Pancreas (tissue), 10 donors: ENCODE measurements at regions not wholly inside any gene's neighbourhood (a gene's known extent, or its start where the extent isn't known, plus 50 kb on each side); places are given as distances from the start of the nearest gene placed in this dataset.

Source experiments
- ATAC-seq, 4 donors: fragments of 200-7000 bp; cut with Tn5 transposase; one replicate each; pipeline versions ENCODE4 v1.8.0 to v1.9.1; 2020; ENCODE audit warnings: mild to moderate bottlenecking in 4 of 4, moderate library complexity in 4 of 4
- DNase-seq, 6 donors: peaks; one replicate each; pipeline ENCODE4 v3.0.0-alpha.2; 2020
- FAIRE-seq: peaks from 2 replicates; lab custom pipeline; 2012; peaks lifted over from hg19 to GRCh38; lab: Jason Lieb, UNC
- H3K27ac ChIP-seq, 4 donors: fragments of 200-600 bp; sonication (generic); 1 replicate in 3 of 4; 2 replicates in 1 of 4; pipeline versions ENCODE4 v1.5.0 to v1.8.0; 2020
- H3K27me3 ChIP-seq, 4 donors: fragments of 200-600 bp; one replicate each; pipeline ENCODE4 v1.8.0; 2021
- H3K36me3 ChIP-seq, 3 donors: fragments of 200-600 bp; sonication (generic) in 1 of 3; one replicate each; pipeline versions ENCODE4 v1.5.0 to v1.8.0; 2020 to 2021
- H3K4me1 ChIP-seq, 3 donors: fragments of 200-600 bp; one replicate each; pipeline ENCODE4 v1.8.0; 2021
- H3K4me3 ChIP-seq, 4 donors: fragments of 200-600 bp; sonication (generic) in 2 of 4; one replicate each; pipeline versions ENCODE4 v1.5.0 to v1.8.0; 2020 to 2021
- H3K9me3 ChIP-seq, 4 donors: fragments of 200-600 bp; one replicate each; pipeline ENCODE4 v1.8.0; 2021
- CTCF ChIP-seq, 4 donors: fragments of 200-600 bp; sonication (generic) in 3 of 4; IDR thresholded peaks; one replicate each; pipeline versions ENCODE4 v1.5.0 to v1.8.0; 2021; ENCODE audit warnings: antibody characterized with exemption in 4 of 4
- WGBS, 2 donors: extraction: QIAGEN DNeasy Blood & Tissue Kit; methylation state at CpG; one replicate each; pipeline ENCODE4 v1.1.7; 2013; 5-methylcytosine and 5-hydroxymethylcytosine counted together
- intact Hi-C, 3 donors: fragments of 100-400 bp; cut with DNase I; formaldehyde crosslinking; loops; one replicate each; pipeline versions ENCODE4 v1.11.1 to v1.14.2; 2022
- donor health status: healthy with polysubstance abuse.
- donor health status: DM: no; HTN: no; CAD: no; lungs with moderate emphysema.
- donor health status: DM: no; HTN: no; CAD: no.
- donor health status: control.
- donor health status: control.
- donor health status: Bipolar disorder and iron deficiency.
- donor health status: DM: yes; HTN: yes; CAD: no.
- donor health status: DM: no; HTN: no; CAD: no.
- donor health status: DM: no; HTN: no; CAD: no.
- donor health status: DM: yes; HTN: yes; CAD: no.

- 35 to 39% methylated on average over 10 of the region's 10 CpGs for WGBS, 2 donors
Observed at GRCh38 chr7:21044913-21045568, 258.4 kb upstream of the SP8 start.

GRCh38 chr7:21051865-21052264 is 265.2 kb upstream of the SP8 start:
- H3K4me3 ChIP-seq: no peak overlapping the region
- WGBS, 2 donors: 74 to 84% methylated on average over 3 of the region's 3 CpGs
- no peaks in the 10 kb centered on the region for H3K4me1 ChIP-seq
- no peak for TF ChIP-seq CTCF (IDR thresholded peaks at IDR 0.05)
- FAIRE-seq (no peak), DNase-seq (no peak), ATAC-seq (no peak)
- no peaks in the 10 kb centered on the region for H3K9me3 ChIP-seq
- no peaks in the 10 kb centered on the region for H3K36me3 ChIP-seq
- no peaks in the 10 kb centered on the region for H3K27me3 ChIP-seq
- intact Hi-C loops: no loop called here
- no peak overlapping the region for H3K27ac ChIP-seq

More at GRCh38 chr7:21044913-21045568, 258.4 kb upstream of the SP8 start:
- intact Hi-C loops: no loop called here
- Histone ChIP-seq H3K9me3 (no peaks in the 10 kb centered on the region), H3K36me3 (no peaks in the 10 kb centered on the region), H3K4me1 (no peaks in the 10 kb centered on the region), H3K27me3 (no peaks in the 10 kb centered on the region), H3K4me3 (no peak overlapping the region), H3K27ac (no peak overlapping the region)
- ATAC-seq (no peak), DNase-seq (no peak), FAIRE-seq (no peak)
- no peak for TF ChIP-seq CTCF (IDR thresholded peaks at IDR 0.05)

- intact Hi-C loops: no loop called here
- DNase-seq (no peak), ATAC-seq (no peak), FAIRE-seq (no peak)
- Histone ChIP-seq H3K4me3 (no peak overlapping the region), H3K36me3 (no peaks in the 10 kb centered on the region), H3K27ac (no peak overlapping the region), H3K9me3 (no peaks in the 10 kb centered on the region), H3K4me1 (no peaks in the 10 kb centered on the region), H3K27me3 (no peaks in the 10 kb centered on the region)
- no peak for TF ChIP-seq CTCF (IDR thresholded peaks at IDR 0.05)
- WGBS, 2 donors: 66 to 70% methylated on average over 5 of the region's 5 CpGs
Observed at GRCh38 chr7:21054427-21055112, 267.9 kb upstream of the SP8 start.

- 51 to 58% methylated on average over 2 of the region's 2 CpGs for WGBS, 2 donors
- H3K4me3 ChIP-seq: no peak overlapping the region
- ATAC-seq (no peak), FAIRE-seq (no peak), DNase-seq (no peak)
- H3K36me3 ChIP-seq: no peaks in the 10 kb centered on the region
- H3K27ac ChIP-seq: no peak overlapping the region
- no peaks in the 10 kb centered on the region for H3K9me3 ChIP-seq
- H3K4me1 ChIP-seq: no peaks in the 10 kb centered on the region
- intact Hi-C loops: no loop called here
- no peak for TF ChIP-seq CTCF (IDR thresholded peaks at IDR 0.05)
- H3K27me3 ChIP-seq: peaks cover 0 to 3% (median 0%) of the 10 kb centered on the region in 4 donors
Observed at GRCh38 chr7:21059069-21059468, 272.4 kb upstream of the SP8 start.

GRCh38 chr7:21063106-21063505 is 276.4 kb upstream of the SP8 start:
- H3K27ac ChIP-seq: no peak overlapping the region
- H3K27me3 ChIP-seq: peaks cover 0 to 3% (median 0%) of the 10 kb centered on the region in 4 donors
- H3K36me3 ChIP-seq: no peaks in the 10 kb centered on the region
- DNase-seq (no peak), ATAC-seq (no peak), FAIRE-seq (no peak)
- no peaks in the 10 kb centered on the region for H3K9me3 ChIP-seq
- intact Hi-C loops: no loop called here
- H3K4me3 ChIP-seq: no peak overlapping the region
- TF ChIP-seq CTCF (IDR thresholded peaks at IDR 0.05): no peak
- H3K4me1 ChIP-seq: no peaks in the 10 kb centered on the region
- WGBS, 2 donors: 56 to 69% methylated on average over 2 of the region's 2 CpGs
